ENCODE measurements at regions not wholly inside any gene's neighbourhood (a gene's known extent, or its start where the extent isn't known, plus 50 kb on each side); places are given as distances from the start of the nearest gene placed in this dataset.

DNA sequence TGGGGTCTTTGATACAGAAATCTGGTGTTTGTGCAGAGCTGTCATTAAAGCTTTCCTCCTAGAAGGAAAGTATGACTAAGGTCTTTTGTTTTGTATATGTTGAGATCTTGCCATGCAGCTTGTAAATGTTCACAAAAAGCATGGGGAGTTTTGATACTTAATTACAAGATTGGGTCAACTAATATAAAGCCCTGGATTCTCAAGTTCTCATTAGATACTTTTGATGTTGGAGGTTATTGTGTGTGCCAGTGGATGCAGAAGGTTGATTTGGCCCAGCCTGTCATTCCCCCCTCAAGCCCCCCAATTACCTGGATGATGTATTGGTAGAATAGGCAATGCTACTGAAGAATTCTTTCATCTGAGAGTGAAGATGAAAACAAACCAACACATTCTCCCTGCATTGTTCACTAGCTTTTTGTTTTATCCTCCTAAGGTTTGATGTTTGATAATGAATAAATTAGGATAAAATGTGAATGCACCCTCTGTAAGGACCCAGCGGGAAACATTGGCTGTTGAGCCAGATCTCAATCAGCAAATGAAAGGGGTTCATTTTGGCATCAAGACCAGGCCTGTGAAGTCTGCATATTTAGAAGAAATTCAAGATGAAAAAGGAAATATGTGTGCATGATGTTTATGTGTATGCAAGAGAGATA, 61.9 kb upstream of the ADAMTS19 start:
- Histone ChIP-seq H3K4me2 (ENCODE audit: low read length) (no peak overlapping the region), H3K79me2 (replicated peaks; ENCODE audit: insufficient read depth, low read length) (no peaks in the 10 kb centered on the region)
- TF ChIP-seq TAF1 (IDR thresholded peaks at IDR 0.05; ENCODE audit: low read depth) (no peak), RAD21 (conservative IDR thresholded peaks at IDR 0.05) (no peak), SMC3 (conservative IDR thresholded peaks at IDR 0.05; ENCODE audit: poor library complexity) (no peak), EP300 (conservative IDR thresholded peaks at IDR 0.05; ENCODE audit: poor library complexity, severe bottlenecking) (no peak), EZH2 (IDR thresholded peaks at IDR 0.05; ENCODE audit: borderline replicate concordance, insufficient read depth, low read length, poor library complexity, severe bottlenecking) (no peak), MXI1 (conservative IDR thresholded peaks at IDR 0.05; ENCODE audit: poor library complexity, severe bottlenecking) (no peak), POLR2AphosphoS5 (IDR thresholded peaks at IDR 0.05) (no peak)
- TF ChIP-seq, protein P1, sequence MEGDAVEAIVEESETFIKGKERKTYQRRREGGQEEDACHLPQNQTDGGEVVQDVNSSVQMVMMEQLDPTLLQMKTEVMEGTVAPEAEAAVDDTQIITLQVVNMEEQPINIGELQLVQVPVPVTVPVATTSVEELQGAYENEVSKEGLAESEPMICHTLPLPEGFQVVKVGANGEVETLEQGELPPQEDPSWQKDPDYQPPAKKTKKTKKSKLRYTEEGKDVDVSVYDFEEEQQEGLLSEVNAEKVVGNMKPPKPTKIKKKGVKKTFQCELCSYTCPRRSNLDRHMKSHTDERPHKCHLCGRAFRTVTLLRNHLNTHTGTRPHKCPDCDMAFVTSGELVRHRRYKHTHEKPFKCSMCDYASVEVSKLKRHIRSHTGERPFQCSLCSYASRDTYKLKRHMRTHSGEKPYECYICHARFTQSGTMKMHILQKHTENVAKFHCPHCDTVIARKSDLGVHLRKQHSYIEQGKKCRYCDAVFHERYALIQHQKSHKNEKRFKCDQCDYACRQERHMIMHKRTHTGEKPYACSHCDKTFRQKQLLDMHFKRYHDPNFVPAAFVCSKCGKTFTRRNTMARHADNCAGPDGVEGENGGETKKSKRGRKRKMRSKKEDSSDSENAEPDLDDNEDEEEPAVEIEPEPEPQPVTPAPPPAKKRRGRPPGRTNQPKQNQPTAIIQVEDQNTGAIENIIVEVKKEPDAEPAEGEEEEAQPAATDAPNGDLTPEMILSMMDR (IDR thresholded peaks at IDR 0.05; ENCODE audit: poor library complexity, severe bottlenecking) = no peak
- TF ChIP-seq, protein P2, sequence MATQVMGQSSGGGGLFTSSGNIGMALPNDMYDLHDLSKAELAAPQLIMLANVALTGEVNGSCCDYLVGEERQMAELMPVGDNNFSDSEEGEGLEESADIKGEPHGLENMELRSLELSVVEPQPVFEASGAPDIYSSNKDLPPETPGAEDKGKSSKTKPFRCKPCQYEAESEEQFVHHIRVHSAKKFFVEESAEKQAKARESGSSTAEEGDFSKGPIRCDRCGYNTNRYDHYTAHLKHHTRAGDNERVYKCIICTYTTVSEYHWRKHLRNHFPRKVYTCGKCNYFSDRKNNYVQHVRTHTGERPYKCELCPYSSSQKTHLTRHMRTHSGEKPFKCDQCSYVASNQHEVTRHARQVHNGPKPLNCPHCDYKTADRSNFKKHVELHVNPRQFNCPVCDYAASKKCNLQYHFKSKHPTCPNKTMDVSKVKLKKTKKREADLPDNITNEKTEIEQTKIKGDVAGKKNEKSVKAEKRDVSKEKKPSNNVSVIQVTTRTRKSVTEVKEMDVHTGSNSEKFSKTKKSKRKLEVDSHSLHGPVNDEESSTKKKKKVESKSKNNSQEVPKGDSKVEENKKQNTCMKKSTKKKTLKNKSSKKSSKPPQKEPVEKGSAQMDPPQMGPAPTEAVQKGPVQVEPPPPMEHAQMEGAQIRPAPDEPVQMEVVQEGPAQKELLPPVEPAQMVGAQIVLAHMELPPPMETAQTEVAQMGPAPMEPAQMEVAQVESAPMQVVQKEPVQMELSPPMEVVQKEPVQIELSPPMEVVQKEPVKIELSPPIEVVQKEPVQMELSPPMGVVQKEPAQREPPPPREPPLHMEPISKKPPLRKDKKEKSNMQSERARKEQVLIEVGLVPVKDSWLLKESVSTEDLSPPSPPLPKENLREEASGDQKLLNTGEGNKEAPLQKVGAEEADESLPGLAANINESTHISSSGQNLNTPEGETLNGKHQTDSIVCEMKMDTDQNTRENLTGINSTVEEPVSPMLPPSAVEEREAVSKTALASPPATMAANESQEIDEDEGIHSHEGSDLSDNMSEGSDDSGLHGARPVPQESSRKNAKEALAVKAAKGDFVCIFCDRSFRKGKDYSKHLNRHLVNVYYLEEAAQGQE (IDR thresholded peaks at IDR 0.05; ENCODE audit: borderline replicate concordance) = no peak

DNA sequence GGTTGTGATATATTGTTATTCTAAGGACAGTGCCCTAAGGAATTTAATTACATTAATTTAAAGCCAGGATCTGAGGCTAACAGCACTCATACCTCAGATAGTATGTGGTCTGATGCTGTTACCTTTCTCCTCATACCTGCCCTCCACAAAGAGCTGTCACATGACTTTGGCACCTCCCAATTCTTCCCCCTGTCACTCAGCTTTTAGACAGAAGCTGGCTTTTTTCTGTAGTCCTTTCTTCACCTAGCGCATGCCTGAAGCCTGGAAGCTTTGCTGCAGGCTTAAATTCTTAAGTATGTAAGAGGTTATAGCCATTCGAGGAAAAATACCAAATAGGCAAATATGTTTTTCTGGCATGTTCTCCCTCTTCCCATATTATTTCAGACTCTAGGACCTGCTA, 61.0 kb upstream of the ADAMTS19 start:
- Histone ChIP-seq H3K27ac (ENCODE audit: low read length) (no peak overlapping the region), H3K4me2 (ENCODE audit: low read length) (no peak overlapping the region), H3K9me2 (ENCODE audit: insufficient read depth, low read length) (no peaks in the 10 kb centered on the region), H3K9ac (ENCODE audit: low read length) (no peak overlapping the region), H2AFZ (ENCODE audit: low read depth, low read length) (no peak overlapping the region), H3K36me3 (ENCODE audit: insufficient read depth, low read length) (no peaks in the 10 kb centered on the region), H3K4me3 (ENCODE audit: low read length) (no peak overlapping the region), H3F3A (ENCODE audit: insufficient read depth, low read length, poor library complexity, severe bottlenecking) (no peaks in the 10 kb centered on the region), H4K20me1 (ENCODE audit: insufficient read depth) (no peaks in the 10 kb centered on the region), H3K9me3 (ENCODE audit: low read length) (no peaks in the 10 kb centered on the region), H3K27me3 (ENCODE audit: insufficient read depth, low read depth, low read length) (no peaks in the 10 kb centered on the region), H3K79me2 (replicated peaks; ENCODE audit: insufficient read depth, low read length) (no peaks in the 10 kb centered on the region)
- TF ChIP-seq, protein P1 (IDR thresholded peaks at IDR 0.05; ENCODE audit: poor library complexity, severe bottlenecking) = no peak
- TF ChIP-seq MXI1 (conservative IDR thresholded peaks at IDR 0.05; ENCODE audit: poor library complexity, severe bottlenecking) (no peak), EP300 (conservative IDR thresholded peaks at IDR 0.05; ENCODE audit: poor library complexity, severe bottlenecking) (no peak), POLR2AphosphoS5 (IDR thresholded peaks at IDR 0.05) (no peak)

More for the DNA sequence above, 61.9 kb upstream of the ADAMTS19 start:
- Histone ChIP-seq H3K4me3 (ENCODE audit: low read length) (no peak overlapping the region), H3K9me3 (ENCODE audit: low read length) (no peaks in the 10 kb centered on the region), H3F3A (ENCODE audit: insufficient read depth, low read length, poor library complexity, severe bottlenecking) (no peaks in the 10 kb centered on the region), H4K20me1 (ENCODE audit: insufficient read depth) (no peaks in the 10 kb centered on the region), H3K36me3 (ENCODE audit: insufficient read depth, low read length) (no peaks in the 10 kb centered on the region), H3K9ac (ENCODE audit: low read length) (no peak overlapping the region), H2AFZ (ENCODE audit: low read depth, low read length) (no peak overlapping the region), H3K27ac (ENCODE audit: low read length) (no peak overlapping the region), H3K27me3 (ENCODE audit: insufficient read depth, low read depth, low read length) (no peaks in the 10 kb centered on the region), H3K9me2 (ENCODE audit: insufficient read depth, low read length) (no peaks in the 10 kb centered on the region)
